ENCODE measurements at regions not wholly inside any gene's neighbourhood (a gene's known extent, or its start where the extent isn't known, plus 50 kb on each side); places are given as distances from the start of the nearest gene placed in this dataset.

DNA sequence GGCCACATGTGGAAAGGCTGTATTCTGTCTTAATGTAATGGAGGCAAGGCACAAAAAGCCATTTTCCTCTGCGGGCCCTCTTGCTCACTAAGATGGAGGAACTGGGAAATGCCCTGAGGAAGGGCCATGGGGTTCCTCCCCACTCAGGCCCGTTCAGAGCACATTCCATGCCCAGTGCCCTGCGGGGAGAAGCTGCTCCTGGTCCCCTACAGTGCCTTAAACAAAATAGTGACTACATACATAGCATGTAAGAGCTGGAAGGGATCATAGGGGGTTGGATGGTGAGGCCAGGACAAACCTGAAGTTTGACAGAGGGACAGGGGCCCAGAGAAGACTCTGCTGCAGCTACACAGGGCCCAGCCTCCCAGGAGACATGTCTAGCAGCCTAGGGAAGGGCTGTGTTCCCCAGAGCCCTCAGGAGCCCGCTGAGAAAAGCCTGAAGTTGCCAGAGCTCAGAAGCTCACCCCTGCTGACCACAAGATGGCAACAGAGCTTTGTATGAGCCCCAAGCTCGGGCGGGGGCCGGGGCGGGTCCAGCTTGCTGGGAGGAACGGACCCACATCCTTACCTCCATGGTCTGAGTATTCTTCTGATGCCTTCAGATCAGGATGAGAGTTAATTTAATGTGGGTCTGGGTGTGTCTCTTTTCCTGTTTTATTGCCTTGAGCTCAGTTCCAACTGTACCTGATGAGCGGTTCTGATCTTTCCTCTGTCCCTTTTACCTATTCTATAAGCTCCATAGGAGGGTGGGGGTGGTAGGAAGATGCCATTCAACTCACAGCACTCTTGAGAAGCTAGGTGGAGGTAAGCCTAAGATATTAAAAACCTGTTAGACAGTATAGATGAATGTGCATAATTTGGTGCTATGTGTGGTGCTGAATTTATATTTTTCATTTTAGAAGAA is 242.9 kb downstream of the CDC5L start:
- DNase-seq (ENCODE audit: extremely low read depth, low read depth, low spot score) = no peak

DNA sequence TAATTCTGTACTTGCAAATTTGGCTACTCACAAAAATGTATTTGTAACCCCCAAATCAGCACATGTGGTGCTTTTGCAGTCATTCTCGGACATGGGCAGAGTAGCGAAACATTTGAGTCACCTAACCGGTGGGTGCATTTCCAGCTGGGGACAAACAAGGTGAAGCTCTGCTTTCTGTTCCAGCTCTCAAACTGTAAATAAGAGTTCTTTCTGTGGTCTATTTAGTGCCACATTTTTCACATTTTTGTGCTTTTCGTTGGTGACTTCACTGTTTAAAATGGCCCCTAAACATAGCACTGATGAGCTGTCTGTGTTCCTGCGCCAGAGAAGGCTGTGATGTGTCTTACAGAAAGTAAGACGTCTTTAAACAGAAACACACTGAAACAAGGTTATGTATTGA is 244.5 kb downstream of the CDC5L start:
- no peak for DNase-seq (ENCODE audit: extremely low read depth, low read depth, low spot score)

DNA sequence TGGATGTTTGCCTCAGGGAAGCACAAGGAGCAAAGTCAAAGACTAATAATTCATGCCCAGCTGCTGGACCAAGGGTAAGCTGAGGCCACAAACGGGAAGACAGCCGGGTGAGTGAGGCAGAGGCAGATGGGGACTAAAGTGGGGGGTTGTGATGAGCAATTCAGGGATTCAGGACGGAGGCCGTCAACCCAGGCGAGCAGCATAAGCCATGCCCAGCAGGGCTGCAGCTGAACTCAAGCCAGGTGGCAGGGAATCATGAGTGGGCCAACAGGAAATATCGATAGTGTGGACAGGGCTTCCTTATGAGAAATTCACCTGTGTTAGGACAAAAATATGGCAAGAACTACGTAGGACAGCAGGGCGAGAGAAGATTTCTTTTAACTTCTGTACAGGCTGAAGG is 246.8 kb downstream of the CDC5L start:
- DNase-seq (ENCODE audit: extremely low read depth, low read depth, low spot score) = no peak

DNA sequence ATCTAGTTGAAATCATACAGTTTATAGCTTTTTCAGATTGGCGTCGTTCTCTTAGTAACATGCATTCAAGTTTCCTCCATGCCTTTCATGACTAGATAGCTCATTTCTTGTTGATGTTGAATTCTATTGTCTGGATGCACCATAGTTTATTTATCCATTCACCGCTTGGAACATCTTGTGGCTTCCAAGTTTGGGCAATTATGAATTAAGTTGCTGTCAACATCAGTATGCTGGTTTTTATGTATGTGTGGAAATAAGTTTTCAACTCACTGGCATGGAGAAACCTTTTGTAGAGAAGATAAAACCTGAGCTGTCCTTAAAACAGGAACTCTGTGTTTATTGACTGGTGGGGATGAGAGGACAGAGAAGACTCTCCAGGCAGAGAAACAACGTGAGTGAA is 248.0 kb downstream of the CDC5L start:
- DNase-seq (ENCODE audit: extremely low read depth, low read depth, low spot score) = no peak

DNA sequence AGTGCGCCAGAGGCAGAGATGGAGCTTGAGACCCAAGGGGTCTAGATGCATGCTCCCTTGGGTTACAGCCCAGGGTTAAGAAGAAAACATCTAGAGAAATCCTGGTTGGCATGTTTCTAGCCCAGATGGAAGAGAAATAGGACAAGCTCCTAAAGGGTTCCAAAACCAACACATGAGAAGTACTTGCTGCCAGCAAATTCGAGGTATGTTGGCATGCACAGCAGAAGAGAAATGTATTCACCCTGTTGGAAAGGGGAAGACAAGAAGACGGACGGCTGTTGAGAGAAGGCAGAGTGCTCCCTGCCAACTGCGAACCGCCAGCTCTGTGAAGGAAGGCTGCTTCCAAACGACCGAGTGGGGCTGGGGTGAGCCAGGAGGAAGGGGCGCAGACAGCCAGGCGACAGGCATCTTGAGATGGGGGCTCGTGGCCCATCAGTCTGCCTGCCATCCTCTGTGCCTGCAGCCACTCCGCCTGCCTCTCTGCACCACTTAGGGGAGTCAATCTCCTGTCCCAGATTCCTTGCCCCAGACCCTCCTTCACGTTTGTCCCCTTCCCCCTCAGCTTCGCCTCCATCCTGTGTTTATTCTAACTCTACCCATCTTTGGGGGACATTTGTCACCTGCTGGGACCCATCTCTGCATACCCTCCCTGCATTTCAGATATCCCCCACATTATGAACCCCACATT is 249.2 kb downstream of the CDC5L start:
- no peak for DNase-seq (ENCODE audit: extremely low read depth, low read depth, low spot score)

DNA sequence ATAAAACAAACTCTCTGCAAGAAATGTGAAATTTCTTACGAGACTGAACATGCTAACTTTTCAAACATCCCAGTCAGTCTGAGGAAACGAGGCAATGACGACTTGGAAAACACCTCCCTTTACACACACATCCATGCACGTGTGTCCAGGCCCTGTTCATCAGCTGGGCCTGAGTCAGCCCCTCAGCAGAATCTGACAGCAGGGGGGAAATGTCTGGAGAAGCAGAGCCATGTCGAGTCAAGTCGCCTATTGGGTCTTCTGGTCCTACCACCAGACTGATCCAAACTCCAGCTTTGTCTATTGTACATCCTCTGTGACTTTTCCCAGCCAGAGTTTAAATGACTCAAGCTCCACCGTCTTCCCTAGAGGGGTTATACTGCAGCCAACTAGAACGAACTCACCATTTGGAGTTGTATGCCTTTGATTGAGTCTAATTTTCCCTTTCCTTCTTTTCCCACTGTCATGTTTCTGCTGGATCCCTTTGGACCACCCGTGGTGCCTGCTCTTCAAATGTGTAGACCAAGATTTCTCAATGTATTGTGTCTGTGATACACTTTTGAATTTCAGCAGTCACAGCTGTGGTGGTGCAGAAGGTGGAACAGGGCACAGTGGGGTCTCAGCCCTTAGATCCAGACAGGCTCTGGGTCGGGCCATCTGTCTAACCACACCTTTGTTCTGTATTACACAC is 254.0 kb downstream of the CDC5L start:
- DNase-seq (ENCODE audit: extremely low read depth, low read depth, low spot score) = no peak

DNA sequence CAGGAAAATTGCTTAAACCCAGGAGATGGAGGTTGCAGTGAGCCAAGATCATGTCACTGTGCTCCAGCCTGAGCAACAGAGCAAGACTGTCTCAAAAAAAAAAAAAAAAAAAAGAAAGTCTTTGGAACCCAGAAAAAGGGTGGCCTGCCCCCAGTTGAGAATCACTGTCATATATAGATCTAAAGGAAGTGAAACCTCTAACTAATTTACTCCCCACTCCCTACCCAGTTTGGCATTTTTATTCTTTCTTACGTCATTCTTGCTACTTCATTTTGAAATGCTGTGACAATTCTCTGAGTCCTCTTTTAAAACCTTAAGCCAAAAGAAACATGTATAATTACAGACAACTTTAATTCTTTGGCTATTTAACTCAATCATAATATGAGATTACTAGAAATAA is 254.8 kb downstream of the CDC5L start:
- DNase-seq (ENCODE audit: extremely low read depth, low read depth, low spot score) = no peak

DNA sequence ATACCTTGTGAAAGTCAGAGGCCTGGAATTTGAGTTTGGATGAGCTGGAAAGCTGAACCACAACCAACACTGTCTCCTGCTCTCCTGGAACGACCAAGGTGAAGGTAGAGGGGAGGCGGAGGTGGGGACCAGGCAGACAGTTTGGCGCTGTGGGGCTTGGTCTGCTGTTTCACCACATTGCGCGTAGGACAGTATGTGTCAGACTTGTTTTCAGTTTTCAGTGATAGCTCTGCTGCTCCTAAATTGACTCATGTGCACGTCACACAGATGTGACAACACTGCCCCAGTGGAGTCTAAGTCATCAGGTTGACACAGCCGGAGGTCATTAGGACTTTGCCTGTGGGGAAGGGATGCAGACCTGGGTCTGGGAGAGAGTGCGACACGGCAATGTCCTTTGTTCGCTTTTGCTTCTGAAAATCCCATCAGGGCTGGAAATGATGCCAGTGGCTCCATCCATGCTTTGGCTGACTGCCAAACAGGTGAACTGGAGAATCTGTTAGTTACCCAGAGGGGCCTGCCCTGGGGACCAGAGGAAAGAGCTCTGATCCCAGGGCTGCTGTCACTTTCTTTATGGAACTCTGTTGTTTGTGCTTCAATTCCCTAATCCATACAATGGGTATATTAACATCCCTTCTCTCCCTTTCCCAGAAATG is 255.5 kb downstream of the CDC5L start:
- no peak for DNase-seq (ENCODE audit: extremely low read depth, low read depth, low spot score)

DNA sequence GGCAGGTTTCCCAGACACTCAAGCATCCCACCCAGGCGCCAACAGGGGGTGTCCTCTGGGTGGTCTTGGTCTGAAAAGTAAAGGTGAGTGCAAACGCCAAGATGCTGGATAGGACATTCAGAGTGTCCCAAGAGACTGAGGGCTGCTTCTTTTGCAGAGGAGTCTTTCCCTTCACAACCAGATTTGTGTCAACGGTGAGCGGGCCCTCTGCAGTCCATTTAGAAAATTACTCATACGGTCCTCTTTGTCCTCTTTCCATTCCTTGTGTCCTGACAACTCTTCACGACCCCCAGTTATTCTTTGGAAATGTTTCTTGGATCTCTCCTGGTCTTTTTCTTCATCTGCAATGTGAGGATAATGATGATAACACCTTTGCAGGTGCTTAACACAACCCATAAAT is 257.8 kb downstream of the CDC5L start:
- DNase-seq (ENCODE audit: extremely low read depth, low read depth, low spot score) = no peak

DNA sequence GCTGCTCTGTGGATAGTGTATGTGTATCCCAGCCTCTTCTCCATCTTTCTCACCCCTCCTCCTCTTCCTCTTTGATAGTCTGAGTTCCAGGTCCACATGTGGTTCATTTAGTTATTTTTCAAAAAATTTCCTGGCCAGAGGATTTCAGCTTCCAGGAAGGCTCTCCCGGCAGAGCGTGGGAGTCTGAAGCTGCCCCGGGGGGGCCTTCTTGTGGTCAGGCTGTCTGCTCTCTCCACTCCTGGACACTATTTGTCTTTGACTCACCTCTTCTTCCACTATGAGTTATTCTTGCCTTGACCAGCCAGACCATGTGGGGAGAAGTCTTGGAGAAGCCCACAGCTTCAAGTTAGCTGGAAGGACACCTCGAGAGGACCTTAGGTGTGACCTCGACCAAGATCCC is 258.8 kb downstream of the CDC5L start:
- no peak for DNase-seq (ENCODE audit: extremely low read depth, low read depth, low spot score)

DNA sequence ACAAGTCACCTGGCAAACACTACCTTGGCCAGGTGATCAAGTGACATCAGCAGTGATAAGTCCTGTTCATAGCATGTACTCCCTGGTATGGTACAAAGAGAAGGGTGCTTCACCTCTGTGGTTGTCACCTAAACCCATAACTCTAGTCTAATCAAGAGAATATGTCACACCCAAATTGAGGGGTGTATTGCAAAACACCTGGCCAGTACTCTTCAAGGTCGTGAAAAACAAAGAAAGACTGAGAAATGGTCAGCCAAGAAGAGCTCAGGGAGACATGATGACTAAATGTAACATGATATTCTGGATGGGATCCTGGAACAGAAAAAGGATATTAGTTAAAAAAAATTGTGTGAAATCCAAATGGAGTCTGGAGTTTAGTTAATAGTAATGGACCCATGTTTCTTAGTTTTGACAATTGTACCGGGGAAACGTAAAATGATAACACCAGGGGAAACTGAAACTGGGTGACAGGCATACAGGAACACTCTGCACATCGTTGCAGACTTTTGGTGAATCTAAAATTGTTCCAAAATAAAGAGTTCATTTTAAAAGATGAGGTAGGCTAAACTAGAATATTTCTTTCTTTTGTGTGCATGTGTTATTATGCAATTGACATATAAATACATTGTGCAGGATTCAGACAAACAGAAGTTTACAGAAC is 262.0 kb downstream of the CDC5L start:
- no peak for DNase-seq (ENCODE audit: extremely low read depth, low read depth, low spot score)

DNA sequence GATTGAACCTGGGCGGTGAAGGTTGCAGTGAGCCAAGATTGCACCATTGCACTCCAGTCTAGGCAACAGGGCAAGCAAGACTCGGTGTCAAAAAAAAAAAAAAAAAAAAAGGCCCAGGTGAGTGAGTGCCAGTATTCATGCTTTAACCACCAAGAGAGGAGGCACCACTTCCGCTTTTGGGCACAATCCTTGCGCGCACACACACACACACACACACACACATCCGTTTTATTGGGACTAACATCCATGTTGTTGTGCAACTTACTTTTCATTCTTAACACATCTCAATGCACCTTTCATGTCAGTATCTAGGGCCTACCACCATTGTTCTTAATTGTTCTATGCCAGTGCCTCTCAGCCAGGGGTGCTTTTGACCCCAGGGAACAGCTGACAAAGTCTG is 263.0 kb downstream of the CDC5L start:
- DNase-seq (ENCODE audit: extremely low read depth, low read depth, low spot score) = no peak

DNA sequence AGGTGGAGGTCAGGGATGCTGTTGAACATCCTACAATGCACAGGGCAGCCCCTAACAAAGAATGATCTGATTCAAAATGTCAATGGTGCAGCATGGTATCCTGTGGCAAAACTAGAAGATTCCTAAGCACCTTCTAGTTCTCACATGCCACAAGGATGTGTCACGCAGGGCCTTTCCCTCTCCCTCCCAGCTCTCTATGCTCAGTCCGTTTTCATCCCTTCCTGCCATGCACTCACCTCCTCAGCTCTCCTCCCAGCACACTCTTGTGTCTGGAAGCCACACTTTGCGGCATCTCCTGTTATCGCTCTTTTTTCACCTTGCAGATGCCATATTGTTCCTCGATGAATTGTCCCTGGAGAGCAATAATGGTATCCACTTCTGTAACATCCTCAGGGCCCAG is 263.4 kb downstream of the CDC5L start:
- no peak for DNase-seq (ENCODE audit: extremely low read depth, low read depth, low spot score)

DNA sequence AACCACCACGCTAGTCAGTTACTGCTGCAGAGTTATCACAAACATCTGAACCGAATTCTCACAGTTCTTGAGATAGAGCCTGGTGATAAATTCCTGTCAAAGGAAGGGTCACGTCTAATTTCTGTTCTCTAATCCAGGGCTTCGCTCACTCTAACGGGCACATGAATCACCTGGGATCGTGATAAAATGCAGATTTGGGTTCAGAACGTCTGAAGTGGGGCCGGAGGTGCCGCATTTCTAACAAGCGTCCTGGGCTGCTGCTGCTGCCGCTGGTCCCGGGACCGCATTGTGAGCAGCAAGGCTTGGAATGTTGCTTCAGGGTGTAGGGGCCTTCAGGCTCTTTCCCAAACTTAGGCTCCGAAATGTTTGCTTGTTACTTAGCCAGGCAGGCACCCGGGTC is 264.1 kb downstream of the CDC5L start:
- no peak for DNase-seq (ENCODE audit: extremely low read depth, low read depth, low spot score)

DNA sequence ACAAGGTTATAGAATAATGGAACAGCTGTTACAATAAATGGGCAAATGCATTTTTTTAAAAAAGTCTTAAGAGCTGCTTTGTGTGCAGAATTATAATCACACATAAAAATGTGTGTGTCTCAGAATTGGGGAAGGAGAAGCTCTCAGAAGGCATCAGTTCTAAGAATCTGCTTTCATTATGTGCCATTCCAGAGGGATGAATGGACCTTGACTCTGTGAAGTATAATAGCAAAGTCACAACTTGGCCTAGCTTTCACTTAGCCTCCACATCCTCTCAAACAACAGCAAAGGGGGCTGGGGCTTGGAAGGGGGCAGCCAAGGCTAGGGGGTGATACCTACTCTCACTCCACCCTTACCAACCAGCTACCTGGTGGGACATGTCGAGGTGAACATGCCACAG is 265.0 kb downstream of the CDC5L start:
- DNase-seq (ENCODE audit: extremely low read depth, low read depth, low spot score) = no peak

DNA sequence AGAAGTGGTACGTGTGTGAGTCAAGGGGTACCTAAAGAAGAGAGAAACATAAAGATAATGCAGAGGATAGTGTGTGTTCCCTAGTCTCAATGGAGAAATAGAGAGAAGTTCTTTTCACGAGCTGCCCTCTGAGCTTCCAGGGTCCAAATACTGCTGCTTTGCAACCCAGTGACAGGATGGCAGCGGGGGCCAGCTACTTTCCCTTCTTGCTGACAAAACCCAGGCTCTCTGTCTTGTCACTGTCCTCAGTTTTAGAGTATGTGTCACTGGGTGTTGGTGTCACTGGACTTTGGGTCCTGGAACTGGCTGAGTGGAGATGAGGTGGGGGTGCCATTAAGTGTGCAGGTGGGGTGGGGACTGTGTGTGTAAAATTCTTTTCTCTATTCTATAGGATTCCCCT is 265.6 kb downstream of the CDC5L start:
- DNase-seq (ENCODE audit: extremely low read depth, low read depth, low spot score) = no peak

DNA sequence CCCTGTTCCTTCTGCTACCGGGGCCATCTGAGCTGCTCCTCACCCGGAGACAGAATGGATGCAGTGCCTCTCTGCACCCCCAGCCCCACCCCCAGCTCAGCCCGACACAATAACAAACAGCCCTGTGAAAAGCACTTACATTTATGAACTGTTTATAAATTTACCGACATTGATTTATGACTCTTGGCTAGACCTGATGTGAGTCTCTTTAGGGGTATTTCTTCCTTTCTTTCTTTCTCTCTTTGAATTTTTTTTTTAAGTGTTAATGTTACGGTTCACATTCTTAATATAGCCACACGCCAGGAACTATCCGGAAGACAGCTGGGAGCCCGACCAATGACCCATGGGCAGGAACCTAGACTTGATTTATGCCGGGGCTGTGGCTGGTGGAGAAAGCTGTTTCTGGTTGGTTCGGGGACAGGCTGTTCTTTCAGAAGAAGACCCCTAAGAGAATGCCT is 266.3 kb downstream of the CDC5L start:
- DNase-seq (ENCODE audit: extremely low read depth, low read depth, low spot score) = no peak

DNA sequence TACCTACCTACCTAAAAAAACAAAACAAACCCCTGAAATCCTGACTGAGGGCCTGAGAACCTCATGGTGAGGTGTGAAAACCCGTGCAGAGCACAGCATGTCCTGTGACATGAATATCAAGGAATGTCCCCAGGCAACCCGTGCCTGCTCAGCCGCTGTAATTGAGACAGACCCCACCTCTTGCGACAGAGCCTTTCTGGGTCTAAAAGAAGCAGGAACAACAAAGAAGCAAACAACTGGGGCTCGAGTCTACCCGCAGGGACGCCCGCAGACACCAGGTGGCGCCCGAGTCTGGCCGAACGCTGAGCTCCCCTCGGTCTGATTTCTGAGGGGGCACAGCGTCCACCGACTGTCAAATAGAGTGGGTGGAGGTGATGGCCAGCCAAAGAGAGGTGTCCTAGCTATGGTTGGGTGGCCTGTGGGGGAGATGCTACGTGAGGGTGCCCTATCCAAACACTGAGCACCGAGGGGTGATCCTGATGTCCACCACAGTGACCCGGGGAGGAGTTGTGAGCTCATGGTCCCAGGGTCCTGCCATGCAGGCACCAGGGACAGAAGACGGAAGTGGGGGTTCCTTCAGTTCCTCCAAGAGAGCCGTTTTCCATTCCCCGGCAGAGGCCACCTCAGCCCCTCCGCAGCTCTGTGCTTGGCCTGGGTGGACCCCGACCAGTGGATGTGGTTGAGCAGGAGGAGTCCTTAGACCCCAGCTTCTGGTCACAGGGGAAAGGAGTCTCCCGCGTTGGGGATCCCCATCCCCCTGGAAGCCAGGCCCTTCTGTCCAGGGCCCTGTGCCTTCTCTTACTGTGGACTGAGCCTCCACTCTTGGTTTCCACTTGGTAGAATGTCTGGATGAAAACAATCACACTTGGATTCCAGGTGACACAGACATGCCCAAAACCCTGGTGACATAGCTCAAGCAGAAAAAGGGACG is 268.2 kb downstream of the CDC5L start:
- no peak for DNase-seq (ENCODE audit: extremely low read depth, low read depth, low spot score)

DNA sequence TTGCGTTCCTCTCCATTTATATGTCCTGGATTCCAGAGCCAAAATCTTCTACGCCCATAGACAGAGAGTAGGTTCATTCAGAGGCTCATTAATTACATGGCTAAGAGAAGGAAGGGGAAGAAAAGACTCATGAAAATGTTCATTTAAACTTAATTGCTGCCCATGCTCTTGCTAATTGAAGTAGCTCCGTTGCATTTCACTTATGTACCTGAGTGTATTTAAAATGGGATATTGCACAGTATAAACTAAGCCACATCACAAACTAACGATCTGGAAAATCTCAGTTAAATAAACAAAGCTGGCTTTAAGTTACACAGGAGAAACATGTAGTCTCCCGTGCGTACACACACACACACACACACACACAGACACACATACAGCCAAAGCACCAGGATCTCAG is 269.2 kb downstream of the CDC5L start:
- DNase-seq (ENCODE audit: extremely low read depth, low read depth, low spot score) = no peak
